ENCODE measurements at regions not wholly inside any gene's neighbourhood (a gene's known extent, or its start where the extent isn't known, plus 50 kb on each side); places are given as distances from the start of the nearest gene placed in this dataset.

GRCh38 chr4:115418635-115419396, 305.4 kb upstream of the NDST4 start:
- TF ChIP-seq, protein P1, sequence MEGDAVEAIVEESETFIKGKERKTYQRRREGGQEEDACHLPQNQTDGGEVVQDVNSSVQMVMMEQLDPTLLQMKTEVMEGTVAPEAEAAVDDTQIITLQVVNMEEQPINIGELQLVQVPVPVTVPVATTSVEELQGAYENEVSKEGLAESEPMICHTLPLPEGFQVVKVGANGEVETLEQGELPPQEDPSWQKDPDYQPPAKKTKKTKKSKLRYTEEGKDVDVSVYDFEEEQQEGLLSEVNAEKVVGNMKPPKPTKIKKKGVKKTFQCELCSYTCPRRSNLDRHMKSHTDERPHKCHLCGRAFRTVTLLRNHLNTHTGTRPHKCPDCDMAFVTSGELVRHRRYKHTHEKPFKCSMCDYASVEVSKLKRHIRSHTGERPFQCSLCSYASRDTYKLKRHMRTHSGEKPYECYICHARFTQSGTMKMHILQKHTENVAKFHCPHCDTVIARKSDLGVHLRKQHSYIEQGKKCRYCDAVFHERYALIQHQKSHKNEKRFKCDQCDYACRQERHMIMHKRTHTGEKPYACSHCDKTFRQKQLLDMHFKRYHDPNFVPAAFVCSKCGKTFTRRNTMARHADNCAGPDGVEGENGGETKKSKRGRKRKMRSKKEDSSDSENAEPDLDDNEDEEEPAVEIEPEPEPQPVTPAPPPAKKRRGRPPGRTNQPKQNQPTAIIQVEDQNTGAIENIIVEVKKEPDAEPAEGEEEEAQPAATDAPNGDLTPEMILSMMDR (IDR thresholded peaks at IDR 0.05; ENCODE audit: low read length), result no peak
- TF ChIP-seq EZH2 (optimal IDR thresholded peaks at IDR 0.05; ENCODE audit: low read depth, low read length), result no peak

Data from MM.1S (cell line).